ENCODE measurements at regions not wholly inside any gene's neighbourhood (a gene's known extent, or its start where the extent isn't known, plus 50 kb on each side); places are given as distances from the start of the nearest gene placed in this dataset.

DNA sequence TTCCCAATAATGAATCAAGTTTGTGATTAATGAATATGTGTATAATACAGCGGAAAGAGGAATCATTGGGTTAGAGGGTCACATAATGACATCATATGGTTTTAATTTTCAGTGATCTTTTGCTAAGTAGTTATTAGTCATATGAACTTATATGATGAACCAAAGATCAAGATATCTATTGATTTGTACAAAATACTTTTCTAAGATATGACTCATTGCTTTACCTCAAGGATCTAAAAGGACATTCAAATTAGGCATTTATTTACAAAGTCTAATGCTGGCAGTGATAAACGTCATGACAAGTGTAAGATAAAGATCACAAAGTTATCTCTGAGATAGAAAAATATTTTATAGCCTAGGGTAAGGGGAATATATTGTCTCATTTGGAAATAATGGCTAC is 417.8 kb downstream of the RPL10L start:
- H3K79me2 ChIP-seq (ENCODE audit: insufficient read depth, low read length): no peaks in the 10 kb centered on the region
- no peak overlapping the region for H3K27ac ChIP-seq (ENCODE audit: low read depth, low read length, poor library complexity, severe bottlenecking)
- no peaks in the 10 kb centered on the region for H3K9me3 ChIP-seq (ENCODE audit: low read length)
- no peak for TF ChIP-seq CTCF (IDR thresholded peaks at IDR 0.05; ENCODE audit: low read length)
- TF ChIP-seq EZH2 (IDR thresholded peaks at IDR 0.05; ENCODE audit: borderline replicate concordance, low read length): no peak
- H3K27me3 ChIP-seq (ENCODE audit: insufficient read depth, low read length): no peaks in the 10 kb centered on the region
- no peaks in the 10 kb centered on the region for H3K4me1 ChIP-seq (ENCODE audit: insufficient read depth, low read length, severe bottlenecking)
- no peak overlapping the region for H3K9ac ChIP-seq (ENCODE audit: low read length)
- H3K4me2 ChIP-seq (ENCODE audit: low read length): no peak overlapping the region
- no peak overlapping the region for H2AFZ ChIP-seq (ENCODE audit: low read length)
- no peak overlapping the region for H3K4me3 ChIP-seq (ENCODE audit: low read depth, low read length, poor library complexity, severe bottlenecking)
- no peaks in the 10 kb centered on the region for H3K9me2 ChIP-seq (ENCODE audit: low read depth, low read length)
- no peaks in the 10 kb centered on the region for H3F3A ChIP-seq (ENCODE audit: insufficient read depth, low read length)
- no peaks in the 10 kb centered on the region for H4K20me1 ChIP-seq (ENCODE audit: insufficient read depth, low read length)
- no peaks in the 10 kb centered on the region for H3K36me3 ChIP-seq (ENCODE audit: insufficient read depth, low read length)

- H3K9me3 ChIP-seq (ENCODE audit: low read length): no peaks in the 10 kb centered on the region
- no peak for TF ChIP-seq CTCF (IDR thresholded peaks at IDR 0.05; ENCODE audit: low read length)
- no peak for TF ChIP-seq EZH2 (IDR thresholded peaks at IDR 0.05; ENCODE audit: borderline replicate concordance, low read length)
- H4K20me1 ChIP-seq (ENCODE audit: insufficient read depth, low read length): no peaks in the 10 kb centered on the region
- no peak overlapping the region for H3K4me3 ChIP-seq (ENCODE audit: low read depth, low read length, poor library complexity, severe bottlenecking)
- no peaks in the 10 kb centered on the region for H3F3A ChIP-seq (ENCODE audit: insufficient read depth, low read length)
- H2AFZ ChIP-seq (ENCODE audit: low read length): no peak overlapping the region
- H3K27ac ChIP-seq (ENCODE audit: low read depth, low read length, poor library complexity, severe bottlenecking): no peak overlapping the region
- no peaks in the 10 kb centered on the region for H3K79me2 ChIP-seq (ENCODE audit: insufficient read depth, low read length)
- no peaks in the 10 kb centered on the region for H3K27me3 ChIP-seq (ENCODE audit: insufficient read depth, low read length)
- no peak overlapping the region for H3K4me2 ChIP-seq (ENCODE audit: low read length)
- no peaks in the 10 kb centered on the region for H3K4me1 ChIP-seq (ENCODE audit: insufficient read depth, low read length, severe bottlenecking)
- H3K9me2 ChIP-seq (ENCODE audit: low read depth, low read length): no peaks in the 10 kb centered on the region
- H3K9ac ChIP-seq (ENCODE audit: low read length): no peak overlapping the region
- H3K36me3 ChIP-seq (ENCODE audit: insufficient read depth, low read length): no peaks in the 10 kb centered on the region
These were observed 421.0 kb downstream of the RPL10L start for GRCh38 chr14:46230540-46230939.

- Histone ChIP-seq H2AFZ (ENCODE audit: low read length) (no peak overlapping the region), H3F3A (ENCODE audit: insufficient read depth, low read length) (no peaks in the 10 kb centered on the region), H3K9me2 (ENCODE audit: low read depth, low read length) (no peaks in the 10 kb centered on the region; the same call in 1 of the 2 replicates), H3K79me2 (ENCODE audit: insufficient read depth, low read length) (no peaks in the 10 kb centered on the region), H3K27me3 (ENCODE audit: insufficient read depth, low read length) (no peaks in the 10 kb centered on the region), H3K4me1 (ENCODE audit: insufficient read depth, low read length, severe bottlenecking) (no peaks in the 10 kb centered on the region), H3K4me3 (ENCODE audit: low read depth, low read length, poor library complexity, severe bottlenecking) (no peak overlapping the region), H3K9me3 (ENCODE audit: low read length) (no peaks in the 10 kb centered on the region), H3K4me2 (ENCODE audit: low read length) (no peak overlapping the region), H4K20me1 (ENCODE audit: insufficient read depth, low read length) (no peaks in the 10 kb centered on the region), H3K27ac (ENCODE audit: low read depth, low read length, poor library complexity, severe bottlenecking) (no peak overlapping the region), H3K9ac (ENCODE audit: low read length) (no peak overlapping the region), H3K36me3 (ENCODE audit: insufficient read depth, low read length) (no peaks in the 10 kb centered on the region)
- TF ChIP-seq EZH2 (IDR thresholded peaks at IDR 0.05; ENCODE audit: borderline replicate concordance, low read length) (no peak), CTCF (IDR thresholded peaks at IDR 0.05; ENCODE audit: low read length) (no peak)
These were observed 435.8 kb downstream of the RPL10L start for GRCh38 chr14:46215801-46216200.

Data from OCI-LY1 (cell line).